Peyer's patch (tissue), 4 donors: ENCODE measurements at regions not wholly inside any gene's neighbourhood (a gene's known extent, or its start where the extent isn't known, plus 50 kb on each side); places are given as distances from the start of the nearest gene placed in this dataset.

Experiments
- DNase-seq, 3 donors: peaks; one replicate each; pipeline ENCODE4 v3.0.0-alpha.2; 2017 to 2019
- H3K27ac ChIP-seq, 4 donors: fragments of 200-600 bp; sonication (generic); one replicate each; pipeline ENCODE4 v1.5.1; 2016 to 2019
- H3K27me3 ChIP-seq, 2 donors: fragments of 200-600 bp; sonication (generic); one replicate each; pipeline ENCODE4 v1.5.1; 2019
- H3K36me3 ChIP-seq, 3 donors: fragments of 200-600 bp; sonication (generic); one replicate each; pipeline ENCODE4 v1.5.1; 2016 to 2019
- H3K4me1 ChIP-seq, 4 donors: fragments of 200-600 bp; sonication (generic); one replicate each; pipeline ENCODE4 v1.5.1; 2016 to 2019
- H3K4me3 ChIP-seq, 4 donors: fragments of 200-600 bp; sonication (generic); 1 replicate in 3 of 4; 2 replicates in 1 of 4; pipeline ENCODE4 v1.5.1; 2016 to 2019; ENCODE audit warnings: mild to moderate bottlenecking in 1 of 4
- H3K9me3 ChIP-seq, 4 donors: fragments of 200-600 bp; sonication (generic); one replicate each; pipeline ENCODE4 v1.5.1; 2016 to 2019; ENCODE audit warnings: mild to moderate bottlenecking in 1 of 4
- CTCF ChIP-seq, 6 experiments: fragments of 450-650 bp in 4 of 6; fragments of 200-600 bp in 2 of 6; sonication (generic) in 1 of 6; IDR thresholded peaks; one replicate each; pipeline ENCODE4 v1.5.1; 2017 to 2019; ENCODE audit warnings: antibody characterized with exemption in 6 of 6, mild to moderate bottlenecking in 3 of 6, moderate library complexity in 1 of 6
- POLR2A ChIP-seq, 2 donors: fragments of 450-650 bp; IDR thresholded peaks; one replicate each; pipeline ENCODE4 v1.5.1; 2017; ENCODE audit warnings: antibody characterized with exemption in 2 of 2, mild to moderate bottlenecking in 2 of 2, moderate library complexity in 2 of 2

- Histone ChIP-seq H3K9me3 (no peaks in the 10 kb centered on the region), H3K4me1 (no peaks in the 10 kb centered on the region), H3K4me3 (no peak overlapping the region), H3K27me3 (no peaks in the 10 kb centered on the region), H3K36me3 (no peaks in the 10 kb centered on the region), H3K27ac (no peak overlapping the region)
- TF ChIP-seq CTCF (IDR thresholded peaks at IDR 0.05): no peak
- no peak for TF ChIP-seq POLR2A (IDR thresholded peaks at IDR 0.05)
- no peak for DNase-seq
These were observed 123.7 kb upstream of the NABP1 start for GRCh38 chr2:191554240-191554639.

GRCh38 chr2:191555092-191555742, 122.7 kb upstream of the NABP1 start:
- Histone ChIP-seq H3K9me3 (no peaks in the 10 kb centered on the region), H3K4me3 (peak overlapping the region in 1 of 4 donors; percentile 11), H3K27ac (no peak overlapping the region), H3K4me1 (no peaks in the 10 kb centered on the region), H3K36me3 (no peaks in the 10 kb centered on the region), H3K27me3 (no peaks in the 10 kb centered on the region)
- DNase-seq: peak; percentile 76 to 94 (median 83)
- TF ChIP-seq POLR2A (IDR thresholded peaks at IDR 0.05) (no peak), CTCF (IDR thresholded peaks at IDR 0.05) (peak; percentile 44 to 92 (median 79))

- H3K4me1 ChIP-seq: no peaks in the 10 kb centered on the region
- DNase-seq: no peak
- no peaks in the 10 kb centered on the region for H3K36me3 ChIP-seq
- no peaks in the 10 kb centered on the region for H3K9me3 ChIP-seq
- H3K27me3 ChIP-seq: no peaks in the 10 kb centered on the region
- no peak overlapping the region for H3K4me3 ChIP-seq
- TF ChIP-seq POLR2A (IDR thresholded peaks at IDR 0.05) (no peak), CTCF (IDR thresholded peaks at IDR 0.05) (no peak)
- H3K27ac ChIP-seq: no peak overlapping the region
These were observed 121.5 kb upstream of the NABP1 start for GRCh38 chr2:191556463-191556862.

GRCh38 chr2:191557841-191558240, 120.1 kb upstream of the NABP1 start:
- Histone ChIP-seq H3K36me3 (no peaks in the 10 kb centered on the region), H3K27ac (no peak overlapping the region), H3K4me1 (no peaks in the 10 kb centered on the region), H3K4me3 (no peak overlapping the region), H3K9me3 (no peaks in the 10 kb centered on the region), H3K27me3 (no peaks in the 10 kb centered on the region)
- TF ChIP-seq POLR2A (IDR thresholded peaks at IDR 0.05) (no peak), CTCF (IDR thresholded peaks at IDR 0.05) (no peak)
- no peak for DNase-seq

GRCh38 chr2:191559569-191559968, 118.4 kb upstream of the NABP1 start:
- no peaks in the 10 kb centered on the region for H3K36me3 ChIP-seq
- DNase-seq: no peak
- H3K9me3 ChIP-seq: no peaks in the 10 kb centered on the region
- H3K4me3 ChIP-seq: no peak overlapping the region
- H3K4me1 ChIP-seq: no peaks in the 10 kb centered on the region
- no peaks in the 10 kb centered on the region for H3K27me3 ChIP-seq
- TF ChIP-seq POLR2A (IDR thresholded peaks at IDR 0.05) (no peak), CTCF (IDR thresholded peaks at IDR 0.05) (no peak)
- no peak overlapping the region for H3K27ac ChIP-seq
